ENCODE measurements at regions not wholly inside any gene's neighbourhood (a gene's known extent, or its start where the extent isn't known, plus 50 kb on each side); places are given as distances from the start of the nearest gene placed in this dataset.
A peak's percentile ranks its signal among the peaks of the same experiment; 100 is the strongest.

DNA sequence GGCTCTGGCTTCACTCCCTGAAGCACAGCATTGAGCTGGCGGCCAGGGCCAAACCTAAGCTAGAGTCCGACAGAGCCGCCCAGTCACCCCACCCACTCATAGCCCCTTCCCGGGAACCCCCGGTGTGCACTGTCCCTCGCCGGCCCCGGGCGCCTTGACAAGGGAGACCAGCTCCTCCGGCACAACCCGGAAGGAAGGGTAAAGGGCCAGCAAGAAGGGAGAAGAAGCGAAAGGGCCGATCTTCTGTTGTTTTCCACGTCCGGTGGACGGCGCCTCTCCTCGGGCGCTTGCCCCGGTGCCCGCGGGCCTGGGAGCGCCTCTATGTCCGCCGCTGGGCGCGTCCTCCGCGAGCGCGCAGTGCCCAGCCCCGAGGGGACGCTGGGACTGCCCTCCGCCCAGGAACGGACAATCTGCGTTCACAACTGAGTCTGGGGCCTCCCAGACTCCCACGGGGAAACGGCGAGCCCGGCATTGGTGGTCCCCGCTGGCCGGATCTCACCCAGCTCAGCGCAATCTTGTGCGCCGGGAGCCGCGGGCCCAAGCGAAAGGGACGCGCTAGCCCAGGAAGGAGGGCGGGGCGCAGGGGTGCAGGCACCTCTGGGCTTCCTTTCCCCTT lies 172.5 kb upstream of the MIR17HG start (continued):
- no peak for TF ChIP-seq ZNF785 (CRISPR knock-in tag; IDR thresholded peaks at IDR 0.05)
- peak; percentile 74; the same call in 1 of the 2 replicates for TF ChIP-seq ZFPM2 (CRISPR knock-in tag; IDR thresholded peaks at IDR 0.05)
- TF ChIP-seq ELF1 (tag; IDR thresholded peaks at IDR 0.05) = 0 out of 2 replicates have a peak, but pooled peaks have one; percentile 36
- TF ChIP-seq ZSCAN32 (CRISPR knock-in tag; IDR thresholded peaks at IDR 0.05) = 0 out of 2 replicates have a peak, but pooled peaks have one; percentile 35
- no peak for TF ChIP-seq ZC3H4 (CRISPR knock-in tag; IDR thresholded peaks at IDR 0.05; ENCODE audit: borderline replicate concordance)
- 0 out of 2 replicates have a peak, but pooled peaks have one; percentile 53 for TF ChIP-seq HIVEP1 (CRISPR knock-in tag; IDR thresholded peaks at IDR 0.05)
- TF ChIP-seq THRAP3 (IDR thresholded peaks at IDR 0.05; ENCODE audit: borderline replicate concordance) = no peak
- 0 out of 4 replicates have a peak, but pooled peaks have one; percentile 21 to 62 for TF ChIP-seq MAZ (CRISPR knock-in tag; conservative IDR thresholded peaks at IDR 0.05 in 1 of 2, IDR thresholded peaks at IDR 0.05 in 1 of 2)
- TF ChIP-seq IRF2 (CRISPR knock-in tag; IDR thresholded peaks at IDR 0.05) = 0 out of 2 replicates have a peak, but pooled peaks have one; percentile 8
- TF ChIP-seq ERF (CRISPR knock-in tag; IDR thresholded peaks at IDR 0.05) = peak; percentile 92
- peak; percentile 78; the same call in 1 of the 2 replicates for TF ChIP-seq RBM14 (IDR thresholded peaks at IDR 0.05; ENCODE audit: borderline replicate concordance, insufficient read depth, low read depth, low read length)
- TF ChIP-seq, protein P1, sequence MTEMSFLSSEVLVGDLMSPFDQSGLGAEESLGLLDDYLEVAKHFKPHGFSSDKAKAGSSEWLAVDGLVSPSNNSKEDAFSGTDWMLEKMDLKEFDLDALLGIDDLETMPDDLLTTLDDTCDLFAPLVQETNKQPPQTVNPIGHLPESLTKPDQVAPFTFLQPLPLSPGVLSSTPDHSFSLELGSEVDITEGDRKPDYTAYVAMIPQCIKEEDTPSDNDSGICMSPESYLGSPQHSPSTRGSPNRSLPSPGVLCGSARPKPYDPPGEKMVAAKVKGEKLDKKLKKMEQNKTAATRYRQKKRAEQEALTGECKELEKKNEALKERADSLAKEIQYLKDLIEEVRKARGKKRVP (CRISPR knock-in tag; IDR thresholded peaks at IDR 0.05) = no peak
- TF ChIP-seq ATF1 (CRISPR knock-in tag; IDR thresholded peaks at IDR 0.05) = 0 out of 2 replicates have a peak, but pooled peaks have one; percentile 5
- no peak for TF ChIP-seq ATF1 (tag; IDR thresholded peaks at IDR 0.05)
- TF ChIP-seq ZNF583 (CRISPR knock-in tag; IDR thresholded peaks at IDR 0.05) = 0 out of 2 replicates have a peak, but pooled peaks have one; percentile 51
- TF ChIP-seq, protein P2, sequence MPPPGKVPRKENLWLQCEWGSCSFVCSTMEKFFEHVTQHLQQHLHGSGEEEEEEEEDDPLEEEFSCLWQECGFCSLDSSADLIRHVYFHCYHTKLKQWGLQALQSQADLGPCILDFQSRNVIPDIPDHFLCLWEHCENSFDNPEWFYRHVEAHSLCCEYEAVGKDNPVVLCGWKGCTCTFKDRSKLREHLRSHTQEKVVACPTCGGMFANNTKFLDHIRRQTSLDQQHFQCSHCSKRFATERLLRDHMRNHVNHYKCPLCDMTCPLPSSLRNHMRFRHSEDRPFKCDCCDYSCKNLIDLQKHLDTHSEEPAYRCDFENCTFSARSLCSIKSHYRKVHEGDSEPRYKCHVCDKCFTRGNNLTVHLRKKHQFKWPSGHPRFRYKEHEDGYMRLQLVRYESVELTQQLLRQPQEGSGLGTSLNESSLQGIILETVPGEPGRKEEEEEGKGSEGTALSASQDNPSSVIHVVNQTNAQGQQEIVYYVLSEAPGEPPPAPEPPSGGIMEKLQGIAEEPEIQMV (tag; conservative IDR thresholded peaks at IDR 0.05; ENCODE audit: low read depth) = no peak
- TF ChIP-seq PHF8 (IDR thresholded peaks at IDR 0.05; ENCODE audit: borderline replicate concordance, low read length) = peak; percentile 14; the same call in 1 of the 2 replicates

All from K562 (cell line).